Mesothelial cell of epicardium (in vitro differentiated cells): ENCODE measurements at regions not wholly inside any gene's neighbourhood (a gene's known extent, or its start where the extent isn't known, plus 50 kb on each side); places are given as distances from the start of the nearest gene placed in this dataset.

Source experiments
- DNase-seq, 2 experiments: peaks; one replicate each; pipeline ENCODE4 v3.0.0; 2021; ENCODE audit warnings: low spot score in 2 of 2; ENCODE audit not compliant: unreplicated experiment in 2 of 2
- H3K27ac Mint-ChIP-seq: 2 replicates; pipeline ENCODE4 v1.8.0; 2021; ENCODE audit warnings: mixed read lengths
- H3K27me3 Mint-ChIP-seq: 2 replicates; pipeline ENCODE4 v1.8.0; 2021; ENCODE audit warnings: low read depth, mixed read lengths
- H3K36me3 Mint-ChIP-seq: 2 replicates; pipeline ENCODE4 v1.8.0; 2021; ENCODE audit warnings: mixed read lengths
- H3K4me1 Mint-ChIP-seq: 2 replicates; pipeline ENCODE4 v1.8.0; 2021; ENCODE audit warnings: mixed read lengths
- H3K4me3 Mint-ChIP-seq: 2 replicates; pipeline ENCODE4 v1.8.0; 2021; ENCODE audit warnings: mild to moderate bottlenecking, moderate library complexity, mixed read lengths
- H3K9me3 Mint-ChIP-seq: 2 replicates; pipeline ENCODE4 v1.8.0; 2021; ENCODE audit warnings: mixed read lengths
- CTCF ChIP-seq: fragments of 200-600 bp; sonication (generic); IDR thresholded peaks from one replicate; pipeline ENCODE4 v1.5.0; 2021; ENCODE audit warnings: antibody characterized with exemption; ENCODE audit not compliant: unreplicated experiment

- Mint-ChIP-seq H3K9me3 (peaks cover 3% of the 10 kb centered on the region), H3K27ac (no peak overlapping the region), H3K4me3 (no peak overlapping the region), H3K27me3 (no peaks in the 10 kb centered on the region), H3K36me3 (no peaks in the 10 kb centered on the region), H3K4me1 (peaks cover 7% of the 10 kb centered on the region)
- TF ChIP-seq CTCF = no peak
- no peak for DNase-seq
Observed at GRCh38 chr10:93206652-93207051, 133.0 kb downstream of the CYP26A1 start.

- no peaks in the 10 kb centered on the region for H3K36me3 Mint-ChIP-seq
- no peak overlapping the region for H3K27ac Mint-ChIP-seq
- no peak overlapping the region for H3K4me3 Mint-ChIP-seq
- peaks cover 12% of the 10 kb centered on the region for H3K4me1 Mint-ChIP-seq
- H3K27me3 Mint-ChIP-seq = no peaks in the 10 kb centered on the region
- no peak for TF ChIP-seq CTCF
- DNase-seq = no peak
- peaks cover 3% of the 10 kb centered on the region for H3K9me3 Mint-ChIP-seq
Observed at GRCh38 chr10:93208717-93209464, 135.2 kb downstream of the CYP26A1 start.

GRCh38 chr10:93211991-93212390 is 138.3 kb downstream of the CYP26A1 start:
- Mint-ChIP-seq H3K36me3 (no peaks in the 10 kb centered on the region), H3K27ac (no peak overlapping the region), H3K4me3 (no peak overlapping the region), H3K27me3 (no peaks in the 10 kb centered on the region), H3K4me1 (peaks cover 7% of the 10 kb centered on the region), H3K9me3 (peaks cover 3% of the 10 kb centered on the region)
- no peak for DNase-seq
- no peak for TF ChIP-seq CTCF

- Mint-ChIP-seq H3K9me3 (no peaks in the 10 kb centered on the region), H3K27me3 (no peaks in the 10 kb centered on the region), H3K27ac (no peak overlapping the region), H3K4me1 (peaks cover 7% of the 10 kb centered on the region), H3K4me3 (no peak overlapping the region), H3K36me3 (no peaks in the 10 kb centered on the region)
- no peak for TF ChIP-seq CTCF
- DNase-seq = no peak
Observed at GRCh38 chr10:93215312-93215711, 141.6 kb downstream of the CYP26A1 start.

GRCh38 chr10:93216341-93216985 is 142.8 kb downstream of the CYP26A1 start:
- Mint-ChIP-seq H3K4me3 (no peak overlapping the region), H3K27ac (no peak overlapping the region), H3K27me3 (no peaks in the 10 kb centered on the region), H3K9me3 (no peaks in the 10 kb centered on the region), H3K4me1 (peaks cover 7% of the 10 kb centered on the region), H3K36me3 (no peaks in the 10 kb centered on the region)
- TF ChIP-seq CTCF = no peak
- DNase-seq = no peak
